ENCODE measurements at regions not wholly inside any gene's neighbourhood (a gene's known extent, or its start where the extent isn't known, plus 50 kb on each side); places are given as distances from the start of the nearest gene placed in this dataset.

- H3K4me1 ChIP-seq = peaks cover 15 to 67% (median 40%) of the 10 kb centered on the region in 6 donors
- H3K36me3 ChIP-seq = no peaks in the 10 kb centered on the region
- no peak for TF ChIP-seq CTCF (IDR thresholded peaks at IDR 0.05 in 8 of 11, conservative IDR thresholded peaks at IDR 0.05 in 3 of 11)
- no peak for TF ChIP-seq POLR2A (IDR thresholded peaks at IDR 0.05)
- no peak for TF ChIP-seq POLR2AphosphoS5 (IDR thresholded peaks at IDR 0.05)
- H3K4me3 ChIP-seq = no peak overlapping the region
- 70 to 86% (median 80%) methylated on average over 9 of the region's 9 CpGs for WGBS, 5 donors
- no peaks in the 10 kb centered on the region for H3K9me3 ChIP-seq
- intact Hi-C loops (cut with DNase I; ENCODE audit: low total_unique reads) = no loop called here
- DNase-seq = no peak
- H3K27ac ChIP-seq = peak overlapping the region in 4 of 8 donors; percentile 58 to 86 (median 68)
- no peaks in the 10 kb centered on the region for H3K27me3 ChIP-seq (replicated peaks in 1 of 7)
Observed at GRCh38 chr6:6713657-6714056, 125.1 kb downstream of the LY86 start.

GRCh38 chr6:6714118-6714897, 125.8 kb downstream of the LY86 start:
- WGBS, 5 donors = 77 to 88% (median 82%) methylated on average over 11 to 12 of the region's 12 CpGs
- DNase-seq = no peak

GRCh38 chr6:6714953-6715352, 126.4 kb downstream of the LY86 start:
- intact Hi-C loops (cut with DNase I; ENCODE audit: low total_unique reads) = no loop called here
- Histone ChIP-seq H3K27ac (peak overlapping the region in 3 of 8 donors; percentile 7 to 86 (median 46)), H3K4me1 (peaks cover 15 to 67% (median 40%) of the 10 kb centered on the region in 6 donors), H3K27me3 (replicated peaks in 1 of 7) (no peaks in the 10 kb centered on the region), H3K9me3 (no peaks in the 10 kb centered on the region), H3K36me3 (no peaks in the 10 kb centered on the region), H3K4me3 (no peak overlapping the region)
- DNase-seq = no peak
- WGBS, 5 donors = 83 to 87% (median 86%) methylated on average over 7 of the region's 7 CpGs
- TF ChIP-seq POLR2AphosphoS5 (IDR thresholded peaks at IDR 0.05) (no peak), POLR2A (IDR thresholded peaks at IDR 0.05) (no peak), CTCF (IDR thresholded peaks at IDR 0.05 in 8 of 11, conservative IDR thresholded peaks at IDR 0.05 in 3 of 11) (no peak)

More at GRCh38 chr6:6714118-6714897, 125.8 kb downstream of the LY86 start:
- Histone ChIP-seq H3K4me1 (peaks cover 15 to 67% (median 40%) of the 10 kb centered on the region in 6 donors), H3K27me3 (replicated peaks in 1 of 7) (no peaks in the 10 kb centered on the region), H3K36me3 (no peaks in the 10 kb centered on the region), H3K9me3 (no peaks in the 10 kb centered on the region), H3K4me3 (no peak overlapping the region), H3K27ac (peak overlapping the region in 2 of 8 donors; percentile 7 to 86)
- intact Hi-C loops (cut with DNase I; ENCODE audit: low total_unique reads) = no loop called here
- no peak for TF ChIP-seq POLR2A (IDR thresholded peaks at IDR 0.05)
- TF ChIP-seq POLR2AphosphoS5 (IDR thresholded peaks at IDR 0.05) = no peak
- TF ChIP-seq CTCF (IDR thresholded peaks at IDR 0.05 in 8 of 11, conservative IDR thresholded peaks at IDR 0.05 in 3 of 11) = no peak

DNA sequence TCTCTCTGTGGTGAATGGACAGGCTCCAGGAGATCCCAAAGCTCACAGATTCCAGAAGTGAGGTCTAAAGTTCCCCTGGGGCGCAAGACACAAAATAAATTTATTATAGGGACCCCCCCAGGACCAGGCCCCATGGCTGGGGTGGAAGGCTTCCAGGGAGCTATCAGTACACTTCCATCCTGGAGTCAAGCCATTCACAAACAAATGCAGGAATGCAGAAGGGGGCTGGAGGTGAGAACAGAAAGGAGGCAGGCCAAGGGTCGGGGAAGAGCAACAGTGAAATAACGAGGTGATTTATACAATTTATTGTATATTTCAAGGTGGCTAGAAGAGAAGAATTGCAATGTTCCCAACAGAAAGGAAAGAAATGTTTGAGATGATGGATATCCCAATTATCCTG, 126.9 kb downstream of the LY86 start:
- no peak for DNase-seq
- H3K36me3 ChIP-seq = no peaks in the 10 kb centered on the region
- no peaks in the 10 kb centered on the region for H3K27me3 ChIP-seq (replicated peaks in 1 of 7)
- peak overlapping the region in 3 of 8 donors; percentile 7 to 86 (median 46) for H3K27ac ChIP-seq
- 80 to 93% (median 90%) methylated on average over 3 of the region's 3 CpGs for WGBS, 5 donors
- intact Hi-C loops (cut with DNase I; ENCODE audit: low total_unique reads) = no loop called here
- no peak for TF ChIP-seq CTCF (IDR thresholded peaks at IDR 0.05 in 8 of 11, conservative IDR thresholded peaks at IDR 0.05 in 3 of 11)
- TF ChIP-seq POLR2A (IDR thresholded peaks at IDR 0.05) = no peak
- no peak for TF ChIP-seq POLR2AphosphoS5 (IDR thresholded peaks at IDR 0.05)
- peaks cover 15 to 67% (median 40%) of the 10 kb centered on the region in 6 donors for H3K4me1 ChIP-seq
- no peaks in the 10 kb centered on the region for H3K9me3 ChIP-seq
- H3K4me3 ChIP-seq = no peak overlapping the region
